DND-41 (cell line): ENCODE measurements at regions not wholly inside any gene's neighbourhood (a gene's known extent, or its start where the extent isn't known, plus 50 kb on each side); places are given as distances from the start of the nearest gene placed in this dataset.

Experiments
- CTCF ChIP-seq: IDR thresholded peaks from 2 replicates; pipeline ENCODE4 v1.5.1; 2012; ENCODE audit warnings: borderline replicate concordance, low read length, moderate library complexity, mild to moderate bottlenecking; ENCODE audit not compliant: poor library complexity, severe bottlenecking; ENCODE audit errors: extremely low read depth
- EZH2 ChIP-seq: IDR thresholded peaks from 3 replicates; pipeline ENCODE4 v1.6.1; 2012; ENCODE audit warnings: borderline replicate concordance, low read depth, mild to moderate bottlenecking, moderate library complexity, low read length, inconsistent platforms; ENCODE audit not compliant: severe bottlenecking

GRCh38 chr2:129468879-129469278 is 510.6 kb upstream of the RAB6C start:
- TF ChIP-seq CTCF: no peak
- no peak for TF ChIP-seq EZH2
